Heart left ventricle (tissue), 13 donors: ENCODE measurements at regions not wholly inside any gene's neighbourhood (a gene's known extent, or its start where the extent isn't known, plus 50 kb on each side); places are given as distances from the start of the nearest gene placed in this dataset.

Experiments used
- POLR2A ChIP-seq, 2 donors: fragments of 450-650 bp; IDR thresholded peaks; one replicate each; pipeline ENCODE4 v1.6.1; 2017; ENCODE audit warnings: antibody characterized with exemption in 2 of 2, mild to moderate bottlenecking in 2 of 2, moderate library complexity in 2 of 2
- TF ChIP-seq, protein P1 (sequence below), 12 donors: fragments of 200-600 bp; sonication (generic) in 4 of 12; IDR thresholded peaks; one replicate each; pipeline versions ENCODE4 v1.5.0 to v1.8.0; 2018 to 2022; ENCODE audit warnings: antibody characterized with exemption in 12 of 12, mild to moderate bottlenecking in 5 of 12
- donor health status: ischemic (EF 13 %, LVEDD 7.1; RV severe dilation, severe dysfunction).
- donor health status: DM: no; HTN: yes; CAD: no.
- donor health status: DM: no; HTN: no; CAD: no.
- donor health status: ischemic (EF 25% LVEDD 6.9; RV normal size, moderate dysfunction).
- donor health status: ischemic (EF 25% LVEDD 5.7; RV mildly dilated, moderate dysfunction).
- donor health status: ischemic (EF 35%, LVEDD 5.7; RV mildly dilated, moderate dysfunction).
- donor health status: nonischemic (EF 11% LVEDD 7.7; RV severe dilation, severe dysfunction).
- donor health status: DM: yes; HTN: yes; CAD: no.
- donor health status: PGD.
- donor health status: ischemic (EF 29% LVEDD 5.4; RV normal size, mild dysfunction).
- donor health status: nonischemic (EF 23%, LVEDD 6.1; RV moderate dilation, normal function).

DNA sequence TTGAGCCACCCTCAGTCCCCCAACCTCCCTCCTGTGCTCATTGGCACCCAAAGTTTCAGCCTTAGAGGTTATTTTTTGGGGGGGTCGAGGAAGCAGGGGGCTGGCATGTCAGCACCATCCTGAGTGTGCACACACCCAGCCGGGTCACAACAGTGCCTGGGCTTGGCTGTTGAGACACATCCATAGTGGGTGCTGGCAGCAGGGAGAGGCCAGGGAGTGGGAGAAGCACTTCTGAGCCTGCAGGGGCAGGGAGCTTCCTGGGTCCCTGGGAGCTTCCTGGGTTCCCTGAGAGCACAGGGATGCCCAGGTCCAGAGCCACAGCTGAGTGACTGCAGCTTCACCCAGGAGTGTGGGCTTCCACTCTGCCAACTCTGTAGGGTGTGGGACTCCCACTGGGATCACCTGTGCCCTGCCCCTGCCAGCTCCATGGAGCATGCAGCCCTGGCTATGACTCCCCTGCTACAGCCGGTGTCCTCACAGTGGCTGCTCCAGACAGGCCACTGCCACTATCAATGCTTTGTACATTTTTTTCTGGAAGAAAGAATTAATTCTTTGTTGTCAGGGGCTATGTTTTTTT lies 240.4 kb downstream of the PTGER3 start:
- TF ChIP-seq, protein P1, sequence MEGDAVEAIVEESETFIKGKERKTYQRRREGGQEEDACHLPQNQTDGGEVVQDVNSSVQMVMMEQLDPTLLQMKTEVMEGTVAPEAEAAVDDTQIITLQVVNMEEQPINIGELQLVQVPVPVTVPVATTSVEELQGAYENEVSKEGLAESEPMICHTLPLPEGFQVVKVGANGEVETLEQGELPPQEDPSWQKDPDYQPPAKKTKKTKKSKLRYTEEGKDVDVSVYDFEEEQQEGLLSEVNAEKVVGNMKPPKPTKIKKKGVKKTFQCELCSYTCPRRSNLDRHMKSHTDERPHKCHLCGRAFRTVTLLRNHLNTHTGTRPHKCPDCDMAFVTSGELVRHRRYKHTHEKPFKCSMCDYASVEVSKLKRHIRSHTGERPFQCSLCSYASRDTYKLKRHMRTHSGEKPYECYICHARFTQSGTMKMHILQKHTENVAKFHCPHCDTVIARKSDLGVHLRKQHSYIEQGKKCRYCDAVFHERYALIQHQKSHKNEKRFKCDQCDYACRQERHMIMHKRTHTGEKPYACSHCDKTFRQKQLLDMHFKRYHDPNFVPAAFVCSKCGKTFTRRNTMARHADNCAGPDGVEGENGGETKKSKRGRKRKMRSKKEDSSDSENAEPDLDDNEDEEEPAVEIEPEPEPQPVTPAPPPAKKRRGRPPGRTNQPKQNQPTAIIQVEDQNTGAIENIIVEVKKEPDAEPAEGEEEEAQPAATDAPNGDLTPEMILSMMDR (IDR thresholded peaks at IDR 0.05) = no peak
- no peak for TF ChIP-seq POLR2A (IDR thresholded peaks at IDR 0.05)
